NB4 (cell line): ENCODE measurements at regions not wholly inside any gene's neighbourhood (a gene's known extent, or its start where the extent isn't known, plus 50 kb on each side); places are given as distances from the start of the nearest gene placed in this dataset.

Experiments
- MYC ChIP-seq: IDR thresholded peaks from 2 replicates; pipeline ENCODE4 v1.6.1; 2011; ENCODE audit warnings: low read depth, low read length
- POLR2A ChIP-seq: IDR thresholded peaks from 2 replicates; pipeline ENCODE4 v1.6.1; 2011; ENCODE audit warnings: mild to moderate bottlenecking; ENCODE audit not compliant: insufficient read length; ENCODE audit errors: extremely low read depth
- TF ChIP-seq, protein P1 (sequence below): IDR thresholded peaks from one replicate; pipeline ENCODE4 v1.5.1; 2012; ENCODE audit warnings: low read depth, low read length

- TF ChIP-seq POLR2A (no peak), MYC (no peak)
- TF ChIP-seq, protein P1, sequence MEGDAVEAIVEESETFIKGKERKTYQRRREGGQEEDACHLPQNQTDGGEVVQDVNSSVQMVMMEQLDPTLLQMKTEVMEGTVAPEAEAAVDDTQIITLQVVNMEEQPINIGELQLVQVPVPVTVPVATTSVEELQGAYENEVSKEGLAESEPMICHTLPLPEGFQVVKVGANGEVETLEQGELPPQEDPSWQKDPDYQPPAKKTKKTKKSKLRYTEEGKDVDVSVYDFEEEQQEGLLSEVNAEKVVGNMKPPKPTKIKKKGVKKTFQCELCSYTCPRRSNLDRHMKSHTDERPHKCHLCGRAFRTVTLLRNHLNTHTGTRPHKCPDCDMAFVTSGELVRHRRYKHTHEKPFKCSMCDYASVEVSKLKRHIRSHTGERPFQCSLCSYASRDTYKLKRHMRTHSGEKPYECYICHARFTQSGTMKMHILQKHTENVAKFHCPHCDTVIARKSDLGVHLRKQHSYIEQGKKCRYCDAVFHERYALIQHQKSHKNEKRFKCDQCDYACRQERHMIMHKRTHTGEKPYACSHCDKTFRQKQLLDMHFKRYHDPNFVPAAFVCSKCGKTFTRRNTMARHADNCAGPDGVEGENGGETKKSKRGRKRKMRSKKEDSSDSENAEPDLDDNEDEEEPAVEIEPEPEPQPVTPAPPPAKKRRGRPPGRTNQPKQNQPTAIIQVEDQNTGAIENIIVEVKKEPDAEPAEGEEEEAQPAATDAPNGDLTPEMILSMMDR, result no peak
Observed at GRCh38 chr3:168925568-168925967, 737.9 kb downstream of the MECOM start.
